ENCODE measurements at regions not wholly inside any gene's neighbourhood (a gene's known extent, or its start where the extent isn't known, plus 50 kb on each side); places are given as distances from the start of the nearest gene placed in this dataset.
A peak's percentile ranks its signal among the peaks of the same experiment; 100 is the strongest.

GRCh38 chr7:17234398-17235031 lies 63.9 kb upstream of the AHR start (continued):
- TF ChIP-seq, protein P1, sequence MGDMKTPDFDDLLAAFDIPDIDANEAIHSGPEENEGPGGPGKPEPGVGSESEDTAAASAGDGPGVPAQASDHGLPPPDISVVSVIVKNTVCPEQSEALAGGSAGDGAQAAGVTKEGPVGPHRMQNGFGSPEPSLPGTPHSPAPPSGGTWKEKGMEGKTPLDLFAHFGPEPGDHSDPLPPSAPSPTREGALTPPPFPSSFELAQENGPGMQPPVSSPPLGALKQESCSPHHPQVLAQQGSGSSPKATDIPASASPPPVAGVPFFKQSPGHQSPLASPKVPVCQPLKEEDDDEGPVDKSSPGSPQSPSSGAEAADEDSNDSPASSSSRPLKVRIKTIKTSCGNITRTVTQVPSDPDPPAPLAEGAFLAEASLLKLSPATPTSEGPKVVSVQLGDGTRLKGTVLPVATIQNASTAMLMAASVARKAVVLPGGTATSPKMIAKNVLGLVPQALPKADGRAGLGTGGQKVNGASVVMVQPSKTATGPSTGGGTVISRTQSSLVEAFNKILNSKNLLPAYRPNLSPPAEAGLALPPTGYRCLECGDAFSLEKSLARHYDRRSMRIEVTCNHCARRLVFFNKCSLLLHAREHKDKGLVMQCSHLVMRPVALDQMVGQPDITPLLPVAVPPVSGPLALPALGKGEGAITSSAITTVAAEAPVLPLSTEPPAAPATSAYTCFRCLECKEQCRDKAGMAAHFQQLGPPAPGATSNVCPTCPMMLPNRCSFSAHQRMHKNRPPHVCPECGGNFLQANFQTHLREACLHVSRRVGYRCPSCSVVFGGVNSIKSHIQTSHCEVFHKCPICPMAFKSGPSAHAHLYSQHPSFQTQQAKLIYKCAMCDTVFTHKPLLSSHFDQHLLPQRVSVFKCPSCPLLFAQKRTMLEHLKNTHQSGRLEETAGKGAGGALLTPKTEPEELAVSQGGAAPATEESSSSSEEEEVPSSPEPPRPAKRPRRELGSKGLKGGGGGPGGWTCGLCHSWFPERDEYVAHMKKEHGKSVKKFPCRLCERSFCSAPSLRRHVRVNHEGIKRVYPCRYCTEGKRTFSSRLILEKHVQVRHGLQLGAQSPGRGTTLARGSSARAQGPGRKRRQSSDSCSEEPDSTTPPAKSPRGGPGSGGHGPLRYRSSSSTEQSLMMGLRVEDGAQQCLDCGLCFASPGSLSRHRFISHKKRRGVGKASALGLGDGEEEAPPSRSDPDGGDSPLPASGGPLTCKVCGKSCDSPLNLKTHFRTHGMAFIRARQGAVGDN (IDR thresholded peaks at IDR 0.05), result 0 out of 2 replicates have a peak, but pooled peaks have one; percentile 31
- no peak for TF ChIP-seq PAX5 (IDR thresholded peaks at IDR 0.05; ENCODE audit: borderline replicate concordance, low read depth, low read length)
- peak; percentile 65 for TF ChIP-seq CREB1 (IDR thresholded peaks at IDR 0.05; ENCODE audit: low read depth)
- no peak; the same call in 1 of the 2 replicates for TF ChIP-seq YY1 (IDR thresholded peaks at IDR 0.05; ENCODE audit: low read depth, low read length)
- TF ChIP-seq RB1 (IDR thresholded peaks at IDR 0.05; ENCODE audit: borderline replicate concordance), result no peak
- TF ChIP-seq ZZZ3 (IDR thresholded peaks at IDR 0.05; ENCODE audit: control insufficient read depth, insufficient read length, low read depth), result no peak
- no peak for TF ChIP-seq ZNF207 (IDR thresholded peaks at IDR 0.05; ENCODE audit: borderline replicate concordance)
- TF ChIP-seq STAT3 (IDR thresholded peaks at IDR 0.05; ENCODE audit: low read depth, low read length), result peak; percentile 94; the same call in 1 of the 2 replicates
- no peak for TF ChIP-seq TARDBP (IDR thresholded peaks at IDR 0.05; ENCODE audit: borderline replicate concordance)
- TF ChIP-seq MEF2B (IDR thresholded peaks at IDR 0.05; ENCODE audit: partially characterized antibody, poor library complexity, severe bottlenecking), result peak; percentile 89
- TF ChIP-seq ZBTB4 (CRISPR knock-in tag; IDR thresholded peaks at IDR 0.05), result no peak
- no peak for TF ChIP-seq RCOR1 (conservative IDR thresholded peaks at IDR 0.05; ENCODE audit: low read depth, low read length)
- peak; percentile 39; the same call in 1 of the 2 replicates for TF ChIP-seq RFX5 (IDR thresholded peaks at IDR 0.05; ENCODE audit: low read depth, low read length)
- TF ChIP-seq YBX1 (IDR thresholded peaks at IDR 0.05), result no peak
- peak; percentile 81 for TF ChIP-seq BCL11A (IDR thresholded peaks at IDR 0.05; ENCODE audit: low read depth, low read length)
- TF ChIP-seq SPI1 (IDR thresholded peaks at IDR 0.05; ENCODE audit: borderline replicate concordance, insufficient read depth, low read depth, low read length), result no peak; the same call in 1 of the 2 replicates
- TF ChIP-seq POLR2AphosphoS2 (IDR thresholded peaks at IDR 0.05; ENCODE audit: low read depth, low read length), result no peak
- TF ChIP-seq, protein P2, sequence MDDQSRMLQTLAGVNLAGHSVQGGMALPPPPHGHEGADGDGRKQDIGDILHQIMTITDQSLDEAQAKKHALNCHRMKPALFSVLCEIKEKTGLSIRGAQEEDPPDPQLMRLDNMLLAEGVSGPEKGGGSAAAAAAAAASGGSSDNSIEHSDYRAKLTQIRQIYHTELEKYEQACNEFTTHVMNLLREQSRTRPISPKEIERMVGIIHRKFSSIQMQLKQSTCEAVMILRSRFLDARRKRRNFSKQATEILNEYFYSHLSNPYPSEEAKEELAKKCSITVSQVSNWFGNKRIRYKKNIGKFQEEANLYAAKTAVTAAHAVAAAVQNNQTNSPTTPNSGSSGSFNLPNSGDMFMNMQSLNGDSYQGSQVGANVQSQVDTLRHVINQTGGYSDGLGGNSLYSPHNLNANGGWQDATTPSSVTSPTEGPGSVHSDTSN (IDR thresholded peaks at IDR 0.05; ENCODE audit: insufficient replicate concordance, low read depth, low read length), result no peak
- no peak for TF ChIP-seq NKRF (conservative IDR thresholded peaks at IDR 0.05)
- TF ChIP-seq POLR2A (IDR thresholded peaks at IDR 0.05; ENCODE audit: low read depth, low read length), result no peak
- TF ChIP-seq NFXL1 (IDR thresholded peaks at IDR 0.05; ENCODE audit: borderline replicate concordance), result no peak
